ENCODE measurements at regions not wholly inside any gene's neighbourhood (a gene's known extent, or its start where the extent isn't known, plus 50 kb on each side); places are given as distances from the start of the nearest gene placed in this dataset.

GRCh38 chr2:60116161-60116875, 437.1 kb downstream of the BCL11A start:
- TF ChIP-seq, protein P1, sequence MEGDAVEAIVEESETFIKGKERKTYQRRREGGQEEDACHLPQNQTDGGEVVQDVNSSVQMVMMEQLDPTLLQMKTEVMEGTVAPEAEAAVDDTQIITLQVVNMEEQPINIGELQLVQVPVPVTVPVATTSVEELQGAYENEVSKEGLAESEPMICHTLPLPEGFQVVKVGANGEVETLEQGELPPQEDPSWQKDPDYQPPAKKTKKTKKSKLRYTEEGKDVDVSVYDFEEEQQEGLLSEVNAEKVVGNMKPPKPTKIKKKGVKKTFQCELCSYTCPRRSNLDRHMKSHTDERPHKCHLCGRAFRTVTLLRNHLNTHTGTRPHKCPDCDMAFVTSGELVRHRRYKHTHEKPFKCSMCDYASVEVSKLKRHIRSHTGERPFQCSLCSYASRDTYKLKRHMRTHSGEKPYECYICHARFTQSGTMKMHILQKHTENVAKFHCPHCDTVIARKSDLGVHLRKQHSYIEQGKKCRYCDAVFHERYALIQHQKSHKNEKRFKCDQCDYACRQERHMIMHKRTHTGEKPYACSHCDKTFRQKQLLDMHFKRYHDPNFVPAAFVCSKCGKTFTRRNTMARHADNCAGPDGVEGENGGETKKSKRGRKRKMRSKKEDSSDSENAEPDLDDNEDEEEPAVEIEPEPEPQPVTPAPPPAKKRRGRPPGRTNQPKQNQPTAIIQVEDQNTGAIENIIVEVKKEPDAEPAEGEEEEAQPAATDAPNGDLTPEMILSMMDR (IDR thresholded peaks at IDR 0.05; ENCODE audit: low read depth, low read length) = no peak
- no peak for DNase-seq (ENCODE audit: extremely low read depth, low read depth)

GRCh38 chr2:60109744-60110143, 443.7 kb downstream of the BCL11A start:
- TF ChIP-seq, protein P1 (IDR thresholded peaks at IDR 0.05; ENCODE audit: low read depth, low read length) = no peak
- DNase-seq (ENCODE audit: extremely low read depth, low read depth) = no peak

DNA sequence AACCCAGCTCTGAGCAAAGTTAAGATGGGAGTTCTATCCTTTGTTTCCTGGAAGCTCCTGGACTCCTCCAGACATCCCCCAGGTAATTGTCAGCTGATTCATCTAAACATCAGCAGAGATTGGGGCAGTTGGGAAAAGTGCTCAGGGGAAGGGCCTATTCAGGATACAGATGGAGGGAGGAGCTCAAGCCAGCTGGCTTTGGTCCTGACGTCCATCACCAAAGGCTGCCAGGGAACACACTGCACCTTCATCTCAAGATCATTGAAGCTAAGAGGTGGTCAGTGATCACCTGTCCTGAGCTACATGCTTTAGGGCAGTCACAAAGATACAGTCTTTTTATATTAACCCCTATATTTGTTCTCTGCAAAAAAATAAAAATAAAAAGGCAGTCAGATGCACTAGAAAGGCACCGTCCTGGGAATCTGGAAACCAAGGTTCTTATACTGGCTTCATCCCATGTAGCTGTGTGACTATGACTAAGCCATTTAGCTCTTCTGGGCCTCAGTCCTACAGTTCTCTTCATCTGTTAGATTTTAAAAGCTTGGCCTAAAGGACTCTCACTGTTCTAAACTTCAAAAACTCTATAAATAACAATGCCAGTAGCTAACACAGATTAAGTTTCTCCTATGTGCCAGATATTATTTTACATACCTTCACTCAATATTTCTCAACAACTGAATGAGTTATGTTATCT, 446.5 kb downstream of the BCL11A start:
- DNase-seq (ENCODE audit: extremely low read depth, low read depth) = no peak
- TF ChIP-seq, protein P1 (IDR thresholded peaks at IDR 0.05; ENCODE audit: low read depth, low read length) = no peak

DNA sequence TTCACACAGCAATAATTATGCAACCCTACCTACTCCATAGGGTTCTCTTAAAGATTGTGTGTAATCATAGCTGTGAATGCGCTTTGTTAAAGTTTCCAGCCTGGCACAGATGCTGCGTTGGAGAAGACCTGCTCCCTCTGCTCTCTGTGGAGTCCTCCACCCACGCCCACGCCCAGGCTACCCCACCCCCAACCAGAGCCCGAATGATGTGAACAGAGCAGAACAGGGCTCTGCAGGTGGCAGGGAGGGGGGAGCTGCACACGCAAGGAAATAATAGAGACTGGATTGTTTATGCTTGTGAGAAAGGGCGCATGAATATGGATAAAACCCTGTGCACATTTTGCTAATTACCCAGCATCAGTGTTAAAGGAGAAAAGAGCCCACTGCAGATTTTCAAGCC, 447.5 kb downstream of the BCL11A start:
- DNase-seq (ENCODE audit: extremely low read depth, low read depth) = no peak
- TF ChIP-seq, protein P1 (IDR thresholded peaks at IDR 0.05; ENCODE audit: low read depth, low read length) = no peak

GRCh38 chr2:60104514-60105505, 448.6 kb downstream of the BCL11A start:
- TF ChIP-seq, protein P1 (IDR thresholded peaks at IDR 0.05; ENCODE audit: low read depth, low read length) = no peak
- no peak for DNase-seq (ENCODE audit: extremely low read depth, low read depth)

DNA sequence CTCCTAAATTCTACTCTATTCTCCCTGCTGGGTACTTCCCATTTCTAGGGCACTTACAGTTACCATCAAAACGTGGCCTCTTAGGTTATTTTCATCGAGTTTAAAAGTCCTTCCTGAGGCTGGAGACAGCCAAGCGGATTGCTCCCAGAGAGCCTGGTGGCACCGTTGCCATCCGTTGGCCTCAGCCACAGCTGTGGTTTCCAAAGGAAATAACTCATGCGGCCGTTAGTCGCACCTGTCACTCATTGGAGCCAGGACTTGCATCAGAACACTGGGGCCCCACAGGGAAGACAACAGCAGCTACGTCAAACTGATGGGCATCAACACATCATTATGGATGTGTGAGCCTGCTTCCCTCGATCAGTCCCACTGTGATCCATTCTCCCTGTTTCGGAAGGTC, 453.4 kb downstream of the BCL11A start:
- no peak for DNase-seq (ENCODE audit: extremely low read depth, low read depth)
- TF ChIP-seq, protein P1 (IDR thresholded peaks at IDR 0.05; ENCODE audit: low read depth, low read length) = no peak
